Heart left ventricle (tissue), 13 donors: ENCODE measurements at regions not wholly inside any gene's neighbourhood (a gene's known extent, or its start where the extent isn't known, plus 50 kb on each side); places are given as distances from the start of the nearest gene placed in this dataset.

Experiments
- CTCF ChIP-seq, 12 donors: fragments of 200-600 bp; sonication (generic) in 4 of 12; IDR thresholded peaks; one replicate each; pipeline versions ENCODE4 v1.5.0 to v1.8.0; 2018 to 2022; ENCODE audit warnings: antibody characterized with exemption in 12 of 12, mild to moderate bottlenecking in 5 of 12
- POLR2A ChIP-seq, 2 donors: fragments of 450-650 bp; IDR thresholded peaks; one replicate each; pipeline ENCODE4 v1.6.1; 2017; ENCODE audit warnings: antibody characterized with exemption in 2 of 2, mild to moderate bottlenecking in 2 of 2, moderate library complexity in 2 of 2
- donor health status: ischemic (EF 13 %, LVEDD 7.1; RV severe dilation, severe dysfunction).
- donor health status: DM: no; HTN: yes; CAD: no.
- donor health status: DM: no; HTN: no; CAD: no.
- donor health status: ischemic (EF 25% LVEDD 6.9; RV normal size, moderate dysfunction).
- donor health status: ischemic (EF 25% LVEDD 5.7; RV mildly dilated, moderate dysfunction).
- donor health status: ischemic (EF 35%, LVEDD 5.7; RV mildly dilated, moderate dysfunction).
- donor health status: nonischemic (EF 11% LVEDD 7.7; RV severe dilation, severe dysfunction).
- donor health status: DM: yes; HTN: yes; CAD: no.
- donor health status: PGD.
- donor health status: ischemic (EF 29% LVEDD 5.4; RV normal size, mild dysfunction).
- donor health status: nonischemic (EF 23%, LVEDD 6.1; RV moderate dilation, normal function).

- TF ChIP-seq CTCF (IDR thresholded peaks at IDR 0.05) (no peak), POLR2A (IDR thresholded peaks at IDR 0.05) (no peak)
Measured at GRCh38 chr21:28523367-28523766, 469.3 kb downstream of the LTN1 start.
